NOMO-1 treated with DMSO at 0.1 percent for 48 hours (cell line): ENCODE measurements at regions not wholly inside any gene's neighbourhood (a gene's known extent, or its start where the extent isn't known, plus 50 kb on each side); places are given as distances from the start of the nearest gene placed in this dataset.
"Not testable (repeated sequence)": the region's sequence is repeated elsewhere in the genome, so short reads cannot be mapped to it uniquely, and the experiment has no call there.

ENCODE experiments used
- DNase-seq: peaks from one replicate; lab custom pipeline; 2025; ENCODE audit not compliant: unreplicated experiment; lab: John Stamatoyannopoulos, UW

GRCh38 chr5:98030273-98030672 is 743.2 kb upstream of the RGMB start:
- DNase-seq, result not testable (repeated sequence)

- not testable (repeated sequence) for DNase-seq
Observed at GRCh38 chr5:98031036-98031435, 742.4 kb upstream of the RGMB start.

- peak; percentile 22 for DNase-seq
Observed at GRCh38 chr5:98031496-98031895, 742.0 kb upstream of the RGMB start.

- DNase-seq, result no peak
Observed at GRCh38 chr5:98031926-98032325, 741.5 kb upstream of the RGMB start.

- DNase-seq, result no peak
Observed at GRCh38 chr5:98041661-98042060, 731.8 kb upstream of the RGMB start.

- no peak for DNase-seq
Observed at GRCh38 chr5:98042521-98042920, 730.9 kb upstream of the RGMB start.

GRCh38 chr5:98042961-98043360 is 730.5 kb upstream of the RGMB start:
- DNase-seq, result no peak

- no peak for DNase-seq
Observed at GRCh38 chr5:98050583-98050982, 722.9 kb upstream of the RGMB start.

- no peak for DNase-seq
Observed at GRCh38 chr5:98053170-98053569, 720.3 kb upstream of the RGMB start.

- no peak for DNase-seq
Observed at GRCh38 chr5:98060148-98060547, 713.3 kb upstream of the RGMB start.

- no peak for DNase-seq
Observed at GRCh38 chr5:98064118-98064685, 709.3 kb upstream of the RGMB start.

- DNase-seq, result no peak
Observed at GRCh38 chr5:98065261-98065909, 708.1 kb upstream of the RGMB start.

GRCh38 chr5:98066910-98067309 is 706.6 kb upstream of the RGMB start:
- no peak for DNase-seq

- DNase-seq, result no peak
Observed at GRCh38 chr5:98069876-98070512, 703.5 kb upstream of the RGMB start.

- no peak for DNase-seq
Observed at GRCh38 chr5:98072921-98073320, 700.5 kb upstream of the RGMB start.

- DNase-seq, result no peak
Observed at GRCh38 chr5:98076501-98076900, 697.0 kb upstream of the RGMB start.

- DNase-seq, result no peak
Observed at GRCh38 chr5:98085593-98085992, 687.9 kb upstream of the RGMB start.

- DNase-seq, result no peak
Observed at GRCh38 chr5:98095072-98095471, 678.4 kb upstream of the RGMB start.

GRCh38 chr5:98096155-98096554 is 677.3 kb upstream of the RGMB start:
- peak; percentile 23 for DNase-seq

GRCh38 chr5:98099448-98100105 is 673.9 kb upstream of the RGMB start:
- no peak for DNase-seq

- DNase-seq, result no peak
Observed at GRCh38 chr5:98101131-98101530, 672.3 kb upstream of the RGMB start.

GRCh38 chr5:98102936-98103335 is 670.5 kb upstream of the RGMB start:
- no peak for DNase-seq
